Glutamatergic neuron (in vitro differentiated cells): ENCODE measurements at regions not wholly inside any gene's neighbourhood (a gene's known extent, or its start where the extent isn't known, plus 50 kb on each side); places are given as distances from the start of the nearest gene placed in this dataset.
"Not testable (repeated sequence)": the region's sequence is repeated elsewhere in the genome, so short reads cannot be mapped to it uniquely, and the experiment has no call there.

ENCODE experiments used
- DNase-seq: peaks from one replicate; pipeline ENCODE4 v3.0.0; 2022
- H3K27ac Mint-ChIP-seq: one replicate; pipeline ENCODE4 v1.8.0; 2020; ENCODE audit warnings: mild to moderate bottlenecking, mixed read lengths, inconsistent platforms; ENCODE audit not compliant: unreplicated experiment
- H3K27me3 Mint-ChIP-seq: one replicate; pipeline ENCODE4 v1.8.0; 2020; ENCODE audit warnings: mild to moderate bottlenecking, moderate library complexity, mixed read lengths, inconsistent platforms; ENCODE audit not compliant: unreplicated experiment
- H3K36me3 Mint-ChIP-seq: one replicate; pipeline ENCODE4 v1.8.0; 2020; ENCODE audit warnings: mild to moderate bottlenecking, mixed read lengths, inconsistent platforms; ENCODE audit not compliant: unreplicated experiment
- H3K4me1 Mint-ChIP-seq: one replicate; pipeline ENCODE4 v1.8.0; 2020; ENCODE audit warnings: mild to moderate bottlenecking, low read depth, mixed read lengths, inconsistent platforms; ENCODE audit not compliant: unreplicated experiment
- H3K4me3 Mint-ChIP-seq: one replicate; pipeline ENCODE4 v1.8.0; 2020; ENCODE audit warnings: mild to moderate bottlenecking, mixed read lengths, inconsistent platforms; ENCODE audit not compliant: unreplicated experiment
- H3K9me3 Mint-ChIP-seq: one replicate; pipeline ENCODE4 v1.8.0; 2020; ENCODE audit warnings: mild to moderate bottlenecking, moderate library complexity, mixed read lengths, inconsistent platforms; ENCODE audit not compliant: unreplicated experiment
- TF ChIP-seq, protein P1 (sequence below): fragments of 200-600 bp; sonication (generic); IDR thresholded peaks from one replicate; pipeline ENCODE4 v1.5.0; 2021; ENCODE audit not compliant: partially characterized antibody, unreplicated experiment

DNA sequence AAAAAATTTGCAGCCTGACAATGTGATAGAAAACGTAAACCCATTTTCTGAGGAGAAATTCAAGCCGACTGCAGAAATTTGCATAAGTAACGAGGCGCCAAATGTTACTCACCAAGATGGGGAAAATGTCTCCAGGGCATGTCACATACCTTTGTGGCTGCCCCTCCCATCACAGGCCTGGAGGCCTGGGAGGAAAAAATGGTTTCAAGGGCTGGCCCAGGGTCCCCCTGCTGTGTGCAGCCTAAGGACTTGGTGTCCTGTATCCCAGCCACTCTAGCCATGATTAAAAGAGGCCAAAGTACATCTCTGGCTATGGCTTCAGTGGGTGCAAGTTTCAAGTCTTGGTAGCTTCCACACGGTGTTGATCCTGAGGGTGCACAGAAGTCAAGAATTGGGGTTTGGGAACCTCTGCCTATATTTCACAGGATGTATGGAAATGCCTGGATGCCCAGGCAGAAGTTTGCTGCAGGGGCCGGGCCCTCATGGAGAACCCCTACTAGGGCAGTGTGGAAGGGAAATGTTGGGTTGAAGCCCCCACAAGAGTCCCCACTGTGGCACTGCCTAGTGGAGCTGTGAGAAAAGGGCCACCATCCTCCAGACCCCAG, 1842.3 kb downstream of the PCDH9 start:
- no peak overlapping the region for H3K27ac Mint-ChIP-seq

DNA sequence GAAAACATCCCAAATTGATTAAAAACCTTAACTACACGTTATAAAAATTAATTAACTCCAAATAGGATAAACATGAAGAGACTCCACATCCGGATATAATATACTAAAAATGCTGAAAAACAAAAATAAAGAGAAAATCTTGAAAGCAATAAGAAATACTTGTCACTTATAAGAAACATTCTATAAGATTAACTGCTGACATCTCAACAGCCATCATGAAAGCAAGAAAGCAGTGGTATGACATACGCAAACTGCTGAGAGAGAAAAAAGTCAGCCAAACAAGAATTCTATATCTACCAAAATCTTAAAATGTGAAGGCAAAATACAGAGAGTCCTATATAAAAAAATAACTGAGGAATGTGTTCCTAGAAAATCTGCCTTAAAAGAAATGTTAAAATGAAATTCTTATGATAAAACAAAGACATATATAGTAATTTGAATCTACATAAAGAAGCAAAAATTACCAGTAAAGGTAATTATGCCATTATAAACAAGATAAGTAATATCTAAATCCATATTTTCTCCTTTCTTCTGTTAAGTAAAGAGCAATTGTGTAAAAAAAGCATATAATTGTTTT, 1851.1 kb downstream of the PCDH9 start:
- Mint-ChIP-seq H3K27ac (no peak overlapping the region), H3K4me1 (no peaks in the 10 kb centered on the region), H3K27me3 (no peaks in the 10 kb centered on the region), H3K36me3 (peaks cover 5% of the 10 kb centered on the region), H3K4me3 (no peak overlapping the region), H3K9me3 (no peaks in the 10 kb centered on the region)
- DNase-seq: no peak
- TF ChIP-seq, protein P1, sequence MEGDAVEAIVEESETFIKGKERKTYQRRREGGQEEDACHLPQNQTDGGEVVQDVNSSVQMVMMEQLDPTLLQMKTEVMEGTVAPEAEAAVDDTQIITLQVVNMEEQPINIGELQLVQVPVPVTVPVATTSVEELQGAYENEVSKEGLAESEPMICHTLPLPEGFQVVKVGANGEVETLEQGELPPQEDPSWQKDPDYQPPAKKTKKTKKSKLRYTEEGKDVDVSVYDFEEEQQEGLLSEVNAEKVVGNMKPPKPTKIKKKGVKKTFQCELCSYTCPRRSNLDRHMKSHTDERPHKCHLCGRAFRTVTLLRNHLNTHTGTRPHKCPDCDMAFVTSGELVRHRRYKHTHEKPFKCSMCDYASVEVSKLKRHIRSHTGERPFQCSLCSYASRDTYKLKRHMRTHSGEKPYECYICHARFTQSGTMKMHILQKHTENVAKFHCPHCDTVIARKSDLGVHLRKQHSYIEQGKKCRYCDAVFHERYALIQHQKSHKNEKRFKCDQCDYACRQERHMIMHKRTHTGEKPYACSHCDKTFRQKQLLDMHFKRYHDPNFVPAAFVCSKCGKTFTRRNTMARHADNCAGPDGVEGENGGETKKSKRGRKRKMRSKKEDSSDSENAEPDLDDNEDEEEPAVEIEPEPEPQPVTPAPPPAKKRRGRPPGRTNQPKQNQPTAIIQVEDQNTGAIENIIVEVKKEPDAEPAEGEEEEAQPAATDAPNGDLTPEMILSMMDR: no peak

More for the DNA sequence above, 1842.3 kb downstream of the PCDH9 start:
- peaks cover 8% of the 10 kb centered on the region for H3K36me3 Mint-ChIP-seq
- H3K4me1 Mint-ChIP-seq: no peaks in the 10 kb centered on the region
- TF ChIP-seq, protein P1: no peak
- no peaks in the 10 kb centered on the region for H3K27me3 Mint-ChIP-seq
- H3K4me3 Mint-ChIP-seq: no peak overlapping the region
- peak; percentile 20 for DNase-seq
- peaks cover 4% of the 10 kb centered on the region for H3K9me3 Mint-ChIP-seq

DNA sequence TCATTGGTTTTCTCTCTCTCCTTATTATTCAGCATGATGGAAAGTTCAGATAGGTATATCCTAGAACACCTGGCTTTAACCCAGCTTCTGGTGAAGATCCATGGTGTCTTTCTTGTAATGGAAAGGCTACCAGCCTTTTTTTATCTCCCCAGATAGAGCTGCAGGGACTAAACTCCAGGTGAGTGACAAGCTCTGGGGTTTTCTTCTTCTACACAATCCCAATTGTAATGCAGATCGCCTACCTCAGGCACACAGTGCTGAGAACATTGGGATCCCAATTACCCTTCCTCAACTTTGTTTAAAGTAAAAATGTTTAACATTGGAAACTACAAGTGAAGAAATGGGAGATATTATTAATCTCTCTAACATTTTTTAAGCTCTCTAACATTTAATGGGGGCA, 1851.7 kb downstream of the PCDH9 start:
- TF ChIP-seq, protein P1: no peak
- H3K4me3 Mint-ChIP-seq: no peak overlapping the region
- peaks cover 5% of the 10 kb centered on the region for H3K36me3 Mint-ChIP-seq
- no peaks in the 10 kb centered on the region for H3K9me3 Mint-ChIP-seq
- no peaks in the 10 kb centered on the region for H3K27me3 Mint-ChIP-seq
- DNase-seq: no peak
- H3K4me1 Mint-ChIP-seq: no peaks in the 10 kb centered on the region
- H3K27ac Mint-ChIP-seq: no peak overlapping the region

- peaks cover 2% of the 10 kb centered on the region for H3K9me3 Mint-ChIP-seq
- H3K36me3 Mint-ChIP-seq: no peaks in the 10 kb centered on the region
- H3K27ac Mint-ChIP-seq: no peak overlapping the region
- no peak for DNase-seq
- H3K27me3 Mint-ChIP-seq: no peaks in the 10 kb centered on the region
- H3K4me3 Mint-ChIP-seq: no peak overlapping the region
- TF ChIP-seq, protein P1: no peak
- H3K4me1 Mint-ChIP-seq: no peaks in the 10 kb centered on the region
Observed at GRCh38 chr13:65368832-65369231, 1861.3 kb downstream of the PCDH9 start.

- TF ChIP-seq, protein P1: no peak
- no peak for DNase-seq
- Mint-ChIP-seq H3K27me3 (no peaks in the 10 kb centered on the region), H3K36me3 (no peaks in the 10 kb centered on the region), H3K4me3 (no peak overlapping the region), H3K27ac (no peak overlapping the region), H3K9me3 (peaks cover 4% of the 10 kb centered on the region), H3K4me1 (no peaks in the 10 kb centered on the region)
Observed at GRCh38 chr13:65353951-65354350, 1876.2 kb downstream of the PCDH9 start.

GRCh38 chr13:65353150-65353549, 1877.0 kb downstream of the PCDH9 start:
- H3K27ac Mint-ChIP-seq, DNase-seq, H3K27me3 Mint-ChIP-seq, H3K4me3 Mint-ChIP-seq, H3K36me3 Mint-ChIP-seq, H3K9me3 Mint-ChIP-seq, H3K4me1 Mint-ChIP-seq: not testable (repeated sequence)
